PC-3 (cell line): ENCODE measurements at regions not wholly inside any gene's neighbourhood (a gene's known extent, or its start where the extent isn't known, plus 50 kb on each side); places are given as distances from the start of the nearest gene placed in this dataset.

Experiments used
- ATAC-seq: fragments of 200-7000 bp; cut with Tn5 transposase; 2 replicates; pipeline ENCODE4 v1.9.1; 2020; ENCODE audit warnings: mild to moderate bottlenecking, moderate library complexity
- BruUV-seq: library from RNA; stranded (reverse); fragments of 400-500 nt; replicated peaks from 2 replicates; lab custom pipeline; 2021; lab: Mats Ljungman, UMichigan
- CTCF ChIA-PET: fragments of 300-600 bp; sonication (Branson Sonifier 250); formaldehyde crosslinking; loops from one replicate; lab custom pipeline; 2022; ENCODE audit warnings: antibody characterized with exemption; lab: Charles Lee
- POLR2A ChIA-PET: fragments of 300-600 bp; sonication (Branson Sonifier 250); formaldehyde crosslinking; loops from one replicate; lab custom pipeline; 2022; ENCODE audit warnings: antibody characterized with exemption; ENCODE audit not compliant: unreplicated experiment; lab: Charles Lee
- DNase-seq: peaks from one replicate; pipeline ENCODE4 v3.0.0-alpha.2; 2015
- H2AFZ ChIP-seq: fragments of 300-600 bp; sonication (generic); 2 replicates; pipeline ENCODE4 v1.6.0; 2016; ENCODE audit warnings: antibody characterized with exemption, low read length
- H3F3A ChIP-seq: fragments of 300-600 bp; sonication (generic); one replicate; pipeline ENCODE4 v1.6.0; 2017; ENCODE audit warnings: antibody characterized with exemption, low read length, control low read depth, mild to moderate bottlenecking; ENCODE audit not compliant: unreplicated experiment
- H3K27ac ChIP-seq: fragments of 300-600 bp; sonication (generic); 2 replicates; pipeline ENCODE4 v1.5.1; 2016; ENCODE audit warnings: mild to moderate bottlenecking, low read length
- H3K27me3 ChIP-seq: fragments of 300-600 bp; sonication (generic); 2 replicates; pipeline ENCODE4 v1.6.1; 2016; ENCODE audit warnings: low read length, mixed read lengths
- H3K36me3 ChIP-seq: fragments of 300-600 bp; sonication (generic); 2 replicates; pipeline ENCODE4 v1.6.1; 2016; ENCODE audit warnings: low read depth, mixed run types, low read length, mixed read lengths
- H3K4me1 ChIP-seq: fragments of 300-600 bp; sonication (generic); 2 replicates; pipeline ENCODE4 v1.5.1; 2016; ENCODE audit warnings: low read length; ENCODE audit not compliant: insufficient read depth
- H3K4me2 ChIP-seq: fragments of 300-600 bp; sonication (generic); 2 replicates; pipeline ENCODE4 v1.6.0; 2016; ENCODE audit warnings: low read length
- H3K4me3 ChIP-seq: fragments of 300-600 bp; sonication (generic); 2 replicates; pipeline ENCODE4 v1.5.1; 2016; ENCODE audit warnings: mild to moderate bottlenecking, low read length, mixed read lengths
- H3K79me2 ChIP-seq: fragments of 300-600 bp; sonication (generic); 2 replicates; pipeline ENCODE4 v1.6.1; 2017; ENCODE audit warnings: low read length, mixed read lengths
- H3K9ac ChIP-seq: fragments of 300-600 bp; sonication (generic); 2 replicates; pipeline ENCODE4 v1.6.0; 2016; ENCODE audit warnings: mild to moderate bottlenecking, low read length
- H3K9me2 ChIP-seq: fragments of 300-600 bp; sonication (generic); replicated peaks from 2 replicates; pipeline ENCODE4 v1.6.1; 2016; ENCODE audit warnings: mixed run types, low read length, mixed read lengths
- H3K9me3 ChIP-seq: fragments of 300-600 bp; sonication (generic); 2 replicates; pipeline ENCODE4 v1.6.1; 2016; ENCODE audit warnings: low read length, mixed read lengths
- H4K20me1 ChIP-seq: fragments of 300-600 bp; sonication (generic); 2 replicates; pipeline ENCODE4 v1.6.1; 2016; ENCODE audit warnings: low read length, mixed read lengths
- EZH2 ChIP-seq: fragments of 300-600 bp; sonication (generic); IDR thresholded peaks from one replicate; pipeline ENCODE4 v1.6.1; 2017; ENCODE audit warnings: antibody characterized with exemption, mild to moderate bottlenecking, low read length; ENCODE audit not compliant: unreplicated experiment
- EZH2phosphoT487 ChIP-seq: fragments of 300-600 bp; sonication (generic); IDR thresholded peaks from 2 replicates; pipeline ENCODE4 v1.6.1; 2018; ENCODE audit warnings: mild to moderate bottlenecking, antibody characterized with exemption, low read length, borderline replicate concordance
- intact Hi-C: fragments of 100-400 bp; cut with micrococcal nuclease; formaldehyde crosslinking; loops from 2 replicates; pipeline ENCODE4 v1.9.0; 2023
- TF ChIP-seq, protein P1 (sequence below): fragments of 300-600 bp; sonication (generic); conservative IDR thresholded peaks from 2 replicates; pipeline ENCODE4 v1.5.1; 2017; ENCODE audit warnings: antibody characterized with exemption, low read depth, mild to moderate bottlenecking, low read length

DNA sequence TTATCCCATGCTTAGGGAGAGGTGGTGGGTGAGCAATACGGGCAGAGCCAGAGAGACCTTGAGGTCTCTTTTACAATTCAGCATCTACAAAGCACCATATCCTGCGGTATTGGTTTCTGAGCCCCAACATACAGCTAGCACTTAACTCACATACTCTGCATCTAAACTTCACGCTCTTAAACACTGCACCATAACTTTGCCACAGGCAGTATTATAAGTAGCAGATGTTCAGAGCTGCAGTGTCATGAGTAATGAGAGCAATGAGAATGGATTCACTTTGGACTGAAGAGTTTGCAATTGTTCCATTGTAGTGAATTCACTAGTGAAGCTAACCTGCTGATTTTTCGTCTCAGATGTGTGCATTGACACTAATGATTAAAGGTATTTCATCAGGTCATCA is 93.8 kb downstream of the HS3ST1 start:
- BruUV-seq, result no TSS peak
- POLR2A ChIA-PET, result no interaction called here
- H3K9ac ChIP-seq, result no peak overlapping the region

GRCh38 chr4:11328401-11328800 is 100.3 kb downstream of the HS3ST1 start:
- Histone ChIP-seq H3K36me3 (no peaks in the 10 kb centered on the region), H3K9ac (no peak overlapping the region), H3K4me2 (no peak overlapping the region), H3K27ac (no peak overlapping the region), H3K79me2 (no peaks in the 10 kb centered on the region), H3K9me3 (no peaks in the 10 kb centered on the region), H3F3A (no peaks in the 10 kb centered on the region), H3K27me3 (no peaks in the 10 kb centered on the region), H3K9me2 (no peaks in the 10 kb centered on the region), H2AFZ (no peak overlapping the region), H4K20me1 (no peaks in the 10 kb centered on the region), H3K4me3 (no peak overlapping the region), H3K4me1 (no peaks in the 10 kb centered on the region)
- BruUV-seq, result no TSS peak
- CTCF ChIA-PET, result no interaction called here
- POLR2A ChIA-PET, result no interaction called here
- TF ChIP-seq EZH2 (no peak), EZH2phosphoT487 (no peak)
- TF ChIP-seq, protein P1, sequence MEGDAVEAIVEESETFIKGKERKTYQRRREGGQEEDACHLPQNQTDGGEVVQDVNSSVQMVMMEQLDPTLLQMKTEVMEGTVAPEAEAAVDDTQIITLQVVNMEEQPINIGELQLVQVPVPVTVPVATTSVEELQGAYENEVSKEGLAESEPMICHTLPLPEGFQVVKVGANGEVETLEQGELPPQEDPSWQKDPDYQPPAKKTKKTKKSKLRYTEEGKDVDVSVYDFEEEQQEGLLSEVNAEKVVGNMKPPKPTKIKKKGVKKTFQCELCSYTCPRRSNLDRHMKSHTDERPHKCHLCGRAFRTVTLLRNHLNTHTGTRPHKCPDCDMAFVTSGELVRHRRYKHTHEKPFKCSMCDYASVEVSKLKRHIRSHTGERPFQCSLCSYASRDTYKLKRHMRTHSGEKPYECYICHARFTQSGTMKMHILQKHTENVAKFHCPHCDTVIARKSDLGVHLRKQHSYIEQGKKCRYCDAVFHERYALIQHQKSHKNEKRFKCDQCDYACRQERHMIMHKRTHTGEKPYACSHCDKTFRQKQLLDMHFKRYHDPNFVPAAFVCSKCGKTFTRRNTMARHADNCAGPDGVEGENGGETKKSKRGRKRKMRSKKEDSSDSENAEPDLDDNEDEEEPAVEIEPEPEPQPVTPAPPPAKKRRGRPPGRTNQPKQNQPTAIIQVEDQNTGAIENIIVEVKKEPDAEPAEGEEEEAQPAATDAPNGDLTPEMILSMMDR, result no peak
- ATAC-seq (no peak), DNase-seq (no peak)
- intact Hi-C loops, result no loop called here

More for the DNA sequence above, 93.8 kb downstream of the HS3ST1 start:
- Histone ChIP-seq H3K79me2 (no peaks in the 10 kb centered on the region), H2AFZ (no peak overlapping the region), H3K9me2 (no peaks in the 10 kb centered on the region), H3K27ac (no peak overlapping the region), H3F3A (no peaks in the 10 kb centered on the region), H4K20me1 (no peaks in the 10 kb centered on the region), H3K27me3 (peaks cover 12% of the 10 kb centered on the region; the same call in 1 of the 2 replicates), H3K4me3 (no peak overlapping the region), H3K9me3 (no peaks in the 10 kb centered on the region), H3K36me3 (no peaks in the 10 kb centered on the region), H3K4me2 (no peak overlapping the region), H3K4me1 (no peaks in the 10 kb centered on the region)
- TF ChIP-seq, protein P1, result no peak
- TF ChIP-seq EZH2 (no peak), EZH2phosphoT487 (no peak)
- DNase-seq, result no peak
- intact Hi-C loops, result no loop called here
- CTCF ChIA-PET, result no interaction called here
- no peak for ATAC-seq

DNA sequence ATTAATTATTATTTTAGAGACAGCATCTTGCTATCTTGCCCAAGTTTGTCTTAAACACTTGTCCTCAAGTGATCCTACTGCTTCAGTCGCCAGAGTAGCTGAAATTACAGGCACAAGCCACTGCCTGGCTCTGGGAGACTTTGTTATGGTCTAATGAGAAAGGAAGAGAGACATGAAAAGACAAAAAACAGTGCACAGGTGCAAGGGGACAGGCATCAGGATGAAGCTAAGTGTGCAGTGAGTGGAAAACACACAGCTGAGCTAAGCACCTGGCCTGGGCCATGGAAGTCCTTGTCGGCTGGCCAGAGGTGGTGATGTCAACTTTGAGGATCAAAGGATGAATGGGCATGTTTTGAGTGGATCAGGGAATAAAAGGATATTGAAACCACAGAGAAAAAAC is 102.7 kb downstream of the HS3ST1 start:
- CTCF ChIA-PET, result no interaction called here
- Histone ChIP-seq H3K36me3 (no peaks in the 10 kb centered on the region), H3K4me3 (no peak overlapping the region), H3F3A (no peaks in the 10 kb centered on the region), H3K27ac (no peak overlapping the region), H3K79me2 (no peaks in the 10 kb centered on the region), H4K20me1 (no peaks in the 10 kb centered on the region), H3K9me2 (no peaks in the 10 kb centered on the region), H3K9ac (no peak overlapping the region), H3K27me3 (no peaks in the 10 kb centered on the region), H2AFZ (no peak overlapping the region), H3K4me2 (no peak overlapping the region), H3K9me3 (no peaks in the 10 kb centered on the region), H3K4me1 (no peaks in the 10 kb centered on the region)
- no peak for DNase-seq
- TF ChIP-seq, protein P1, result no peak
- TF ChIP-seq EZH2phosphoT487 (no peak), EZH2 (no peak)
- no TSS peak for BruUV-seq
- POLR2A ChIA-PET, result no interaction called here
- intact Hi-C loops, result no loop called here
- ATAC-seq, result no peak
